Right lobe of liver (tissue), 4 donors: ENCODE measurements at regions not wholly inside any gene's neighbourhood (a gene's known extent, or its start where the extent isn't known, plus 50 kb on each side); places are given as distances from the start of the nearest gene placed in this dataset.

Experiments used
- CTCF ChIP-seq, 4 donors: fragments of 200-600 bp in 3 of 4; fragments of 450-650 bp in 1 of 4; IDR thresholded peaks; one replicate each; pipeline versions ENCODE4 v1.5.1 to v1.8.0; 2016 to 2022; ENCODE audit warnings: antibody characterized with exemption in 4 of 4, mild to moderate bottlenecking in 2 of 4
- POLR2A ChIP-seq: fragments of 450-650 bp; IDR thresholded peaks from one replicate; pipeline ENCODE4 v1.6.1; 2017; ENCODE audit warnings: antibody characterized with exemption, mild to moderate bottlenecking
- donor health status: DM: no; HTN: no; CAD: no.
- donor health status: DM: no; HTN: no; CAD: no.
- donor health status: DM: no; HTN: yes; CAD: no.

GRCh38 chr1:38235705-38236104, 189.1 kb upstream of the POU3F1 start:
- TF ChIP-seq CTCF (IDR thresholded peaks at IDR 0.05) (no peak), POLR2A (no peak)
